Ovary (tissue), 7 donors: ENCODE measurements at regions not wholly inside any gene's neighbourhood (a gene's known extent, or its start where the extent isn't known, plus 50 kb on each side); places are given as distances from the start of the nearest gene placed in this dataset.

Experiments used
- DNase-seq, 5 donors: peaks; one replicate each; pipeline ENCODE4 v3.0.0-alpha.2; 2019 to 2020
- H3K27ac ChIP-seq, 2 donors: fragments of 200-600 bp; one replicate each; pipeline versions ENCODE4 v1.5.1 to v1.8.0; 2019 to 2022
- H3K27me3 ChIP-seq: fragments of 200-600 bp; one replicate; pipeline ENCODE4 v1.8.0; 2022
- H3K36me3 ChIP-seq: fragments of 200-600 bp; sonication (generic); one replicate; pipeline ENCODE4 v1.5.1; 2019
- H3K4me1 ChIP-seq: one replicate; pipeline ENCODE4 v1.8.1; 2013; ENCODE audit warnings: mild to moderate bottlenecking, moderate library complexity; ENCODE audit not compliant: insufficient read depth
- H3K4me3 ChIP-seq: fragments of 200-600 bp; sonication (generic); one replicate; pipeline ENCODE4 v1.5.1; 2017
- H3K9me3 ChIP-seq, 2 donors: fragments of 200-600 bp in 1 of 2; sonication (generic) in 1 of 2; one replicate each; pipeline versions ENCODE4 v1.5.1 to v1.8.1; 2013 to 2019; ENCODE audit warnings: mild to moderate bottlenecking in 1 of 2, moderate library complexity in 1 of 2
- EP300 ChIP-seq: sonication (generic); formaldehyde crosslinking; IDR thresholded peaks from one replicate; pipeline ENCODE4 v1.6.1; 2017; ENCODE audit warnings: antibody characterized with exemption
- POLR2A ChIP-seq: fragments of 450-650 bp; IDR thresholded peaks from one replicate; pipeline ENCODE4 v1.6.1; 2017; ENCODE audit warnings: antibody characterized with exemption, mild to moderate bottlenecking, moderate library complexity
- WGBS, 3 donors: extraction: QIAGEN DNeasy Blood & Tissue Kit in 1 of 3; methylation state at CpG; one replicate each; pipeline versions ENCODE4 v1.1.5 to v1.1.7; 2013 to 2017; 5-methylcytosine and 5-hydroxymethylcytosine counted together
- intact Hi-C, 4 donors: fragments of 100-400 bp; cut with DNase I; formaldehyde crosslinking; loops; one replicate each; pipeline versions ENCODE4 v1.11.0 to v1.15.1; 2022 to 2023
- TF ChIP-seq, protein P1 (sequence below), 3 donors: fragments of 450-650 bp in 2 of 3; fragments of 200-600 bp in 1 of 3; IDR thresholded peaks; one replicate each; pipeline versions ENCODE4 v1.5.1 to v1.8.0; 2016 to 2022; ENCODE audit warnings: antibody characterized with exemption in 3 of 3, mild to moderate bottlenecking in 1 of 3
- donor health status: DM: no; HTN: no; CAD: no; lungs with moderate emphysema.
- donor health status: DM: no; HTN: no; CAD: no.
- donor health status: Bipolar disorder and iron deficiency.
- donor health status: DM: no; HTN: no; CAD: no.
- donor health status: DM: yes; HTN: yes; CAD: no.

DNA sequence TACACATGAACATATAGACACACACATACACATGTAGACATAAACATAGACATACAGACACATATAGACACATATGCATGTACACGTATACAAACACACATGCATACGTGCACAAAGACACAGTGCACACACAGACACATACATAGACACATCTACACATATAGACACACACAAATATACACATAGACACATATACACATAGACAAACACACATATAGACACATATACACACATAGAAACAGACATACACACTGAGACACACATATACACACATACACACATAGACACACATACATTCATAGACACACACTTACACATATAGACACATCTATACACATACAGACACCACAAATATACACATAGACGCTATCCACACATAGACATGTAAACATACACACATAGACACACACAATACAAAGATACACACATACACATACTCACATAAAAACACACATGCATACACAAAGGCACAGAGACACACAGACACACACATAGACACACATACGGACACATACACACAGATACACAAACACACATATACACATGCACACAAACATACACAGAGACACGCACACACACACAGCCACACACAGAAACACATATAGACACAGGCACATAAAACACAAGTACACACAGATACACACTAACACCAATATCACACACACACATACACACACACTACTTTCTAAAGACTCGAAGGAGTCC is 254.0 kb downstream of the TSHZ3 start:
- TF ChIP-seq, protein P1, sequence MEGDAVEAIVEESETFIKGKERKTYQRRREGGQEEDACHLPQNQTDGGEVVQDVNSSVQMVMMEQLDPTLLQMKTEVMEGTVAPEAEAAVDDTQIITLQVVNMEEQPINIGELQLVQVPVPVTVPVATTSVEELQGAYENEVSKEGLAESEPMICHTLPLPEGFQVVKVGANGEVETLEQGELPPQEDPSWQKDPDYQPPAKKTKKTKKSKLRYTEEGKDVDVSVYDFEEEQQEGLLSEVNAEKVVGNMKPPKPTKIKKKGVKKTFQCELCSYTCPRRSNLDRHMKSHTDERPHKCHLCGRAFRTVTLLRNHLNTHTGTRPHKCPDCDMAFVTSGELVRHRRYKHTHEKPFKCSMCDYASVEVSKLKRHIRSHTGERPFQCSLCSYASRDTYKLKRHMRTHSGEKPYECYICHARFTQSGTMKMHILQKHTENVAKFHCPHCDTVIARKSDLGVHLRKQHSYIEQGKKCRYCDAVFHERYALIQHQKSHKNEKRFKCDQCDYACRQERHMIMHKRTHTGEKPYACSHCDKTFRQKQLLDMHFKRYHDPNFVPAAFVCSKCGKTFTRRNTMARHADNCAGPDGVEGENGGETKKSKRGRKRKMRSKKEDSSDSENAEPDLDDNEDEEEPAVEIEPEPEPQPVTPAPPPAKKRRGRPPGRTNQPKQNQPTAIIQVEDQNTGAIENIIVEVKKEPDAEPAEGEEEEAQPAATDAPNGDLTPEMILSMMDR (IDR thresholded peaks at IDR 0.05) = no peak
- TF ChIP-seq POLR2A (no peak), EP300 (no peak)
- Histone ChIP-seq H3K9me3 (no peaks in the 10 kb centered on the region), H3K27ac (no peak overlapping the region), H3K27me3 (no peaks in the 10 kb centered on the region), H3K4me3 (no peak overlapping the region), H3K4me1 (peaks cover 1% of the 10 kb centered on the region), H3K36me3 (no peaks in the 10 kb centered on the region)
- WGBS, 3 donors = 94 to 96% (median 94%) methylated on average over 6 of the region's 6 CpGs
- intact Hi-C loops = no loop called here
- DNase-seq = no peak

GRCh38 chr19:31092274-31092673 is 257.0 kb downstream of the TSHZ3 start:
- Histone ChIP-seq H3K9me3 (no peaks in the 10 kb centered on the region), H3K27ac (no peak overlapping the region), H3K36me3 (no peaks in the 10 kb centered on the region), H3K4me3 (no peak overlapping the region), H3K4me1 (peaks cover 1% of the 10 kb centered on the region), H3K27me3 (no peaks in the 10 kb centered on the region)
- no peak for DNase-seq
- 49 to 56% (median 50%) methylated on average over 11 of the region's 11 CpGs for WGBS, 3 donors
- TF ChIP-seq POLR2A (no peak), EP300 (no peak)
- TF ChIP-seq, protein P1 (IDR thresholded peaks at IDR 0.05) = no peak
- intact Hi-C loops = no loop called here

DNA sequence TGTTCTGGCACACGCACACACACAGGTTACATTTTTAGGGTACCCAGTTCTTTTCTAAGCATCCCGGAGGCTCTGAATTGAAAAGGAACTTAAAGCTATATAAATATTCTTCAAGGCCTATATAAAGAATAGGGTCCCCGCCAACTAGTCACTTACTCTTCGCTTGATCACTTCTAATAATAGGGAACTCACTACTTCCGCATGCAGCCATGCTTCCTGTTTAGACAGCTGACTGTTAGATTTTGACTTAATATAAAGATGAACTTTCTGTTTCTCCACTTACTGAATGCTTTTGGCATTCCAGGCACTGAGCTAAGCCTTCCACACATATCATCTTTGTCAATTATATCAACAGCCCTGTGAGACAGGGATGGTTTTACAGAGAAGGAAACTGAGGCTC is 259.6 kb downstream of the TSHZ3 start:
- H3K27me3 ChIP-seq = no peaks in the 10 kb centered on the region
- DNase-seq = no peak
- no peak overlapping the region for H3K27ac ChIP-seq
- no peak overlapping the region for H3K4me3 ChIP-seq
- H3K4me1 ChIP-seq = no peaks in the 10 kb centered on the region
- H3K36me3 ChIP-seq = no peaks in the 10 kb centered on the region
- TF ChIP-seq, protein P1 (IDR thresholded peaks at IDR 0.05) = no peak
- TF ChIP-seq POLR2A (no peak), EP300 (no peak)
- intact Hi-C loops = no loop called here
- no peaks in the 10 kb centered on the region for H3K9me3 ChIP-seq
- 91 to 95% (median 92%) methylated on average over 5 of the region's 5 CpGs for WGBS, 3 donors

DNA sequence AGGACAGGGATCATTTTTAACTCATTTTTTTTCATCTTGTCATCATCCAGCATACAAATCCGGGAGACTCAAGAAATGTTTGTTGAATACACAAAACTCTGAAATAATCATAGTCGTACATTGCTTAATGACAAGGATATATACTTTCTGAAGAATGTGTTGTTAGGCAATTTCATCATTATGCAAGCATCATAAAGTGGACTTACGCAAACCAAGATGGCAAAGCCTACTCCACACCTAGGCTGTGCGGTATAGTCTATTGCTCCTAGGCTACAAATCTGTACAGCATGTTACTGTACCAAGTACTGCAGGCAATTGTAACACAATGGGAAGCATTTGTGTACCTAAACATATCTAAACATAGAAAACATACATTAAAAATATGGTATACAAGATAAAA is 264.1 kb downstream of the TSHZ3 start:
- Histone ChIP-seq H3K27ac (no peak overlapping the region), H3K36me3 (no peaks in the 10 kb centered on the region), H3K27me3 (no peaks in the 10 kb centered on the region), H3K9me3 (no peaks in the 10 kb centered on the region), H3K4me1 (no peaks in the 10 kb centered on the region), H3K4me3 (no peak overlapping the region)
- TF ChIP-seq POLR2A = no peak
- TF ChIP-seq, protein P1 (IDR thresholded peaks at IDR 0.05) = no peak
- no peak for TF ChIP-seq EP300
- WGBS, 3 donors = 93 to 97% (median 94%) methylated on average over 4 of the region's 4 CpGs
- DNase-seq = no peak
- intact Hi-C loops = no loop called here
